ENCODE measurements at regions not wholly inside any gene's neighbourhood (a gene's known extent, or its start where the extent isn't known, plus 50 kb on each side); places are given as distances from the start of the nearest gene placed in this dataset.
"Not testable (repeated sequence)": the region's sequence is repeated elsewhere in the genome, so short reads cannot be mapped to it uniquely, and the experiment has no call there.

DNA sequence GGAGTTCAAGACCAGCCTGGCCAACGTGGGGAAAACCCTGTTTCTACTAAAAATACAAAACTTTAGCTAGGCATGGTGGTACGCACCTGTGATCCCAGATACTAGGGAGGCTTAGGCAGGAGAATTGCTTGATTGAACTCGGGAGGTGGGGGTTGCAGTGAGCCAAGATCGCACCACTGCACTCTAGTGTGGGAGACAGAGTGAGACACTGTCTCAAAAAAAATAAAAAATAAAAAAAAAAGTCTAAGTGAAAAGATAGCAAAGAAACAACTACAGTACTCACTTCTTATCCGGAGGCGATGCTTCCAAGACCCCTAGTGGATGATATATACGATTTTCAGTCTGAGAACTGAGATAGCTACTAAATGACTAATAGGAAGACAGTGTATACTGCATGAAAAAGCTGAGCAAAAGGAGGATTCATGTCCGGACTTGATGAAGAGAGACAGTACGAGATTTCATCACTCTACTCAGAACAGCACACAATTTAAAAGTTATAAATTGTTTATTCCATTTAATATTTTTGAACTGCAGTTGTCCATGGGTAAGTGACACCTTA is 138.7 kb upstream of the GOLGA6L6 start:
- H3K4me1 ChIP-seq (replicated peaks in 1 of 2); H3K36me3 ChIP-seq (replicated peaks in 1 of 2); H3K9me3 ChIP-seq (replicated peaks in 1 of 3); intact Hi-C loops (cut with DNase I); H3K4me3 ChIP-seq; H3K27me3 ChIP-seq; DNase-seq; H3K27ac ChIP-seq: not testable (repeated sequence)
- 64 to 70% (median 69%) methylated on average over 3 to 5 of the region's 9 CpGs; no CpG with 5 or more reads in 1 of the 4 donors for WGBS, 4 donors

DNA sequence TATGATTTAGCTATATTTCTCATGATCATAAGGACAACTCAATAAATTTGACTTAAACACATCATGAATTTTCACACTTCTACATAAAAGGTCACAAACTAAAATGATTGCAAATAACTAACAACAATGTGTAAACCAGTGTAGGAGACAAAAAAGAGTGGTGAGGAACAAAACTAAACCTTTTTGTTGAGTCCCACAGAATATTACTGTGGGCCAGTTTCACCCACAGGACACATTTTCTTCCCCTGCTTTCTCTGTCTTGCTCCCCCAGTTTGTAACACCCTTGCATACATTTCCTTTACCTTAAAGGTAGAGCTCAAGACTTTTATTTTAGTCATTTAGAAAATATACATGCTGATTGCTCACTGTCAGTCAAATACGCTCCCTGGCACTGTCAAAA is 130.9 kb upstream of the GOLGA6L6 start:
- TF ChIP-seq, protein P1, sequence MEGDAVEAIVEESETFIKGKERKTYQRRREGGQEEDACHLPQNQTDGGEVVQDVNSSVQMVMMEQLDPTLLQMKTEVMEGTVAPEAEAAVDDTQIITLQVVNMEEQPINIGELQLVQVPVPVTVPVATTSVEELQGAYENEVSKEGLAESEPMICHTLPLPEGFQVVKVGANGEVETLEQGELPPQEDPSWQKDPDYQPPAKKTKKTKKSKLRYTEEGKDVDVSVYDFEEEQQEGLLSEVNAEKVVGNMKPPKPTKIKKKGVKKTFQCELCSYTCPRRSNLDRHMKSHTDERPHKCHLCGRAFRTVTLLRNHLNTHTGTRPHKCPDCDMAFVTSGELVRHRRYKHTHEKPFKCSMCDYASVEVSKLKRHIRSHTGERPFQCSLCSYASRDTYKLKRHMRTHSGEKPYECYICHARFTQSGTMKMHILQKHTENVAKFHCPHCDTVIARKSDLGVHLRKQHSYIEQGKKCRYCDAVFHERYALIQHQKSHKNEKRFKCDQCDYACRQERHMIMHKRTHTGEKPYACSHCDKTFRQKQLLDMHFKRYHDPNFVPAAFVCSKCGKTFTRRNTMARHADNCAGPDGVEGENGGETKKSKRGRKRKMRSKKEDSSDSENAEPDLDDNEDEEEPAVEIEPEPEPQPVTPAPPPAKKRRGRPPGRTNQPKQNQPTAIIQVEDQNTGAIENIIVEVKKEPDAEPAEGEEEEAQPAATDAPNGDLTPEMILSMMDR (IDR thresholded peaks at IDR 0.05) = no peak
- no peak for TF ChIP-seq POLR2A (IDR thresholded peaks at IDR 0.05)
- no peak for DNase-seq
- no peak overlapping the region for H3K27ac ChIP-seq
- H3K9me3 ChIP-seq (replicated peaks in 1 of 3) = no peaks in the 10 kb centered on the region
- no peak overlapping the region for H3K4me3 ChIP-seq
- WGBS, 4 donors = 40 to 61% (median 54%) methylated on average over 1 of the region's 1 CpG
- H3K4me1 ChIP-seq (replicated peaks in 1 of 2) = no peaks in the 10 kb centered on the region
- H3K36me3 ChIP-seq (replicated peaks in 1 of 2) = no peaks in the 10 kb centered on the region
- intact Hi-C loops (cut with DNase I) = no loop called here
- H3K27me3 ChIP-seq = no peaks in the 10 kb centered on the region

DNA sequence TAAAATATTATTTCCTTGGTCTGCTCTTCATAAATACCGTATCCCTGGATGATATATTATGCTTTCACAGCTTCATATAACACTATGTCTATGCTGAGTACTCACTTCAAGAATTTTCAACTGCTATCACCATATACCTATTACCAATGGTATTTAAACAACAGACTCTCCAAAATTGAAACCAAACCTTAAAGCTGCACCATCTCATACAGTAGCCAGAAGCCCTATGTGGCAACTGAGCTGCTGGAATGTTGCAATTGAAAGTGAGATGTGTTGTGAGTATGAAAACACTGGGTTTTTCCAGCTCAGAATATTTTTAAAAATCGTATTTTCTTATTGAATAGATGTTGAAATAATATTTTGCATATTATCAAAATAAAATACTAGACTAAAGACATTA is 130.1 kb upstream of the GOLGA6L6 start:
- Histone ChIP-seq H3K4me1 (replicated peaks in 1 of 2) (no peaks in the 10 kb centered on the region), H3K27ac (no peak overlapping the region), H3K4me3 (no peak overlapping the region), H3K36me3 (replicated peaks in 1 of 2) (no peaks in the 10 kb centered on the region), H3K9me3 (replicated peaks in 1 of 3) (no peaks in the 10 kb centered on the region), H3K27me3 (no peaks in the 10 kb centered on the region)
- no peak for TF ChIP-seq POLR2A (IDR thresholded peaks at IDR 0.05)
- TF ChIP-seq, protein P1 (IDR thresholded peaks at IDR 0.05) = no peak
- intact Hi-C loops (cut with DNase I) = no loop called here
- 33 to 40% (median 37%) methylated on average over 2 of the region's 2 CpGs for WGBS, 4 donors
- DNase-seq = no peak

DNA sequence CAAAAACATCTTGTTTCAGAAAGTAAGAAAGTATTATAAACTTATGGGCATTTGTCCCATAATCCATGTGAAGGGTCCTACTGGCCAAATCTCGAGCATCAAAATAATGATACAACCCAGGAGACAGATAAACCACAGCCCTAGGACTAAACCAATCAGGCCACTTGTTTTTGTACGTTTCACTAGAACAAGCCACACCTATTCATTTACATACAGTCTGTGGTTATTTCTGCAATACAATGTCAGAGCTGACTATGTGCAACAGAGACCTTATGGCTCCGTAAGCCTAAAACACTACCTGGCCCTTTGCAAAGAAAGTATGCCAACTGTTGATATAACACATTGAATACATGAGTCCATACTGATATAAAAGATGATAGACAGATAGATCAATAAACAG is 124.8 kb upstream of the GOLGA6L6 start:
- 50 to 69% (median 65%) methylated on average over 3 of the region's 3 CpGs for WGBS, 4 donors
- H3K27me3 ChIP-seq; DNase-seq; H3K4me1 ChIP-seq (replicated peaks in 1 of 2); H3K27ac ChIP-seq; H3K4me3 ChIP-seq; intact Hi-C loops (cut with DNase I); H3K36me3 ChIP-seq (replicated peaks in 1 of 2); H3K9me3 ChIP-seq (replicated peaks in 1 of 3): not testable (repeated sequence)

DNA sequence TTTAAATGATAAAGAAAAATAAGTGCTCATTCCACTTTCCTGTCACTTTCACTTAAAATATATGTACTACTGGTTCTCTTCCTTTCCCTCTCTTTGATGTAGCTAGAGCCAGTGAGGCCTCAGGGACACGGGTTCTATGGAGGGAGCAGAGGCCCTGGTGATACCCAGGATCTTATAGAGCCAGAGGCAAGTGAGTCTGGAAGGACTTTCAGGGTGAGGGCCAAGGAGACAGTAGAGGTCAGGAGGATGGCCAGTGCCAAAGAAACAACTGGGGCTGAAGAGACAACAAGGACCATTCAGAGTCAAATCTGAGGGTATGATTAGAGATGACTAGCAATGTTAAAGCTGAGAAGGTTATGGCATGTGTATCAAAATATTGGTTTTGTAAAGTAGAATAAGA is 124.1 kb upstream of the GOLGA6L6 start:
- intact Hi-C loops (cut with DNase I) = no loop called here
- Histone ChIP-seq H3K27ac (no peak overlapping the region), H3K9me3 (replicated peaks in 1 of 3) (no peaks in the 10 kb centered on the region), H3K27me3 (no peaks in the 10 kb centered on the region), H3K4me3 (no peak overlapping the region), H3K36me3 (replicated peaks in 1 of 2) (no peaks in the 10 kb centered on the region), H3K4me1 (replicated peaks in 1 of 2) (no peaks in the 10 kb centered on the region)
- TF ChIP-seq, protein P1 (IDR thresholded peaks at IDR 0.05) = no peak
- TF ChIP-seq POLR2A (IDR thresholded peaks at IDR 0.05) = no peak
- DNase-seq = no peak
- WGBS, 4 donors = 46 to 65% (median 58%) methylated on average over 1 of the region's 1 CpG

Data from adrenal gland (tissue), 9 donors.